ENCODE measurements at regions not wholly inside any gene's neighbourhood (a gene's known extent, or its start where the extent isn't known, plus 50 kb on each side); places are given as distances from the start of the nearest gene placed in this dataset.

- TF ChIP-seq ZBTB7A (IDR thresholded peaks at IDR 0.05; ENCODE audit: low read depth) (no peak), NFIC (IDR thresholded peaks at IDR 0.05) (no peak), YY1 (IDR thresholded peaks at IDR 0.05; ENCODE audit: low read depth) (no peak), MAX (IDR thresholded peaks at IDR 0.05) (no peak), EGR1 (IDR thresholded peaks at IDR 0.05) (no peak), CREB1 (IDR thresholded peaks at IDR 0.05; ENCODE audit: low read depth) (no peak)
These were observed 250.4 kb upstream of the SLITRK3 start for GRCh38 chr3:165446555-165446954.

- TF ChIP-seq NFIC (IDR thresholded peaks at IDR 0.05) = no peak
- no peak for TF ChIP-seq ZBTB7A (IDR thresholded peaks at IDR 0.05; ENCODE audit: low read depth)
- no peak for TF ChIP-seq CREB1 (IDR thresholded peaks at IDR 0.05; ENCODE audit: low read depth)
- TF ChIP-seq USF1 (IDR thresholded peaks at IDR 0.05) = no peak
- TF ChIP-seq RAD21 (IDR thresholded peaks at IDR 0.05; ENCODE audit: low read depth) = no peak
- no peak for TF ChIP-seq EGR1 (IDR thresholded peaks at IDR 0.05)
- no peak for TF ChIP-seq EP300 (IDR thresholded peaks at IDR 0.05; ENCODE audit: borderline replicate concordance)
- TF ChIP-seq TCF12 (IDR thresholded peaks at IDR 0.05; ENCODE audit: low read depth) = no peak
- no peak for TF ChIP-seq TAF1 (IDR thresholded peaks at IDR 0.05; ENCODE audit: low read depth)
- no peak for TF ChIP-seq CEBPB (IDR thresholded peaks at IDR 0.05)
- TF ChIP-seq FOXM1 (IDR thresholded peaks at IDR 0.05; ENCODE audit: borderline replicate concordance, low read depth) = no peak
- no peak for TF ChIP-seq TEAD4 (IDR thresholded peaks at IDR 0.05)
- TF ChIP-seq, protein P1, sequence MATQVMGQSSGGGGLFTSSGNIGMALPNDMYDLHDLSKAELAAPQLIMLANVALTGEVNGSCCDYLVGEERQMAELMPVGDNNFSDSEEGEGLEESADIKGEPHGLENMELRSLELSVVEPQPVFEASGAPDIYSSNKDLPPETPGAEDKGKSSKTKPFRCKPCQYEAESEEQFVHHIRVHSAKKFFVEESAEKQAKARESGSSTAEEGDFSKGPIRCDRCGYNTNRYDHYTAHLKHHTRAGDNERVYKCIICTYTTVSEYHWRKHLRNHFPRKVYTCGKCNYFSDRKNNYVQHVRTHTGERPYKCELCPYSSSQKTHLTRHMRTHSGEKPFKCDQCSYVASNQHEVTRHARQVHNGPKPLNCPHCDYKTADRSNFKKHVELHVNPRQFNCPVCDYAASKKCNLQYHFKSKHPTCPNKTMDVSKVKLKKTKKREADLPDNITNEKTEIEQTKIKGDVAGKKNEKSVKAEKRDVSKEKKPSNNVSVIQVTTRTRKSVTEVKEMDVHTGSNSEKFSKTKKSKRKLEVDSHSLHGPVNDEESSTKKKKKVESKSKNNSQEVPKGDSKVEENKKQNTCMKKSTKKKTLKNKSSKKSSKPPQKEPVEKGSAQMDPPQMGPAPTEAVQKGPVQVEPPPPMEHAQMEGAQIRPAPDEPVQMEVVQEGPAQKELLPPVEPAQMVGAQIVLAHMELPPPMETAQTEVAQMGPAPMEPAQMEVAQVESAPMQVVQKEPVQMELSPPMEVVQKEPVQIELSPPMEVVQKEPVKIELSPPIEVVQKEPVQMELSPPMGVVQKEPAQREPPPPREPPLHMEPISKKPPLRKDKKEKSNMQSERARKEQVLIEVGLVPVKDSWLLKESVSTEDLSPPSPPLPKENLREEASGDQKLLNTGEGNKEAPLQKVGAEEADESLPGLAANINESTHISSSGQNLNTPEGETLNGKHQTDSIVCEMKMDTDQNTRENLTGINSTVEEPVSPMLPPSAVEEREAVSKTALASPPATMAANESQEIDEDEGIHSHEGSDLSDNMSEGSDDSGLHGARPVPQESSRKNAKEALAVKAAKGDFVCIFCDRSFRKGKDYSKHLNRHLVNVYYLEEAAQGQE (IDR thresholded peaks at IDR 0.05; ENCODE audit: low read depth) = no peak
- TF ChIP-seq YY1 (IDR thresholded peaks at IDR 0.05; ENCODE audit: low read depth) = no peak
- TF ChIP-seq MAX (IDR thresholded peaks at IDR 0.05) = no peak
These were observed 248.6 kb upstream of the SLITRK3 start for GRCh38 chr3:165444745-165445144.

GRCh38 chr3:165443664-165444063 lies 247.5 kb upstream of the SLITRK3 start:
- TF ChIP-seq ZBTB7A (IDR thresholded peaks at IDR 0.05; ENCODE audit: low read depth) (no peak), TCF12 (IDR thresholded peaks at IDR 0.05; ENCODE audit: low read depth) (no peak), YY1 (IDR thresholded peaks at IDR 0.05; ENCODE audit: low read depth) (no peak), TAF1 (IDR thresholded peaks at IDR 0.05; ENCODE audit: low read depth) (no peak), CEBPB (IDR thresholded peaks at IDR 0.05) (no peak), MAX (IDR thresholded peaks at IDR 0.05) (no peak), NFIC (IDR thresholded peaks at IDR 0.05) (no peak), FOXM1 (IDR thresholded peaks at IDR 0.05; ENCODE audit: borderline replicate concordance, low read depth) (no peak), EGR1 (IDR thresholded peaks at IDR 0.05) (no peak), EP300 (IDR thresholded peaks at IDR 0.05; ENCODE audit: borderline replicate concordance) (no peak), RAD21 (IDR thresholded peaks at IDR 0.05; ENCODE audit: low read depth) (no peak), CREB1 (IDR thresholded peaks at IDR 0.05; ENCODE audit: low read depth) (no peak), TEAD4 (IDR thresholded peaks at IDR 0.05) (no peak), USF1 (IDR thresholded peaks at IDR 0.05) (no peak)
- TF ChIP-seq, protein P1 (IDR thresholded peaks at IDR 0.05; ENCODE audit: low read depth) = no peak

- TF ChIP-seq TAF1 (IDR thresholded peaks at IDR 0.05; ENCODE audit: low read depth) = no peak
- no peak for TF ChIP-seq TCF12 (IDR thresholded peaks at IDR 0.05; ENCODE audit: low read depth)
- no peak for TF ChIP-seq USF1 (IDR thresholded peaks at IDR 0.05)
- TF ChIP-seq EGR1 (IDR thresholded peaks at IDR 0.05) = no peak
- no peak for TF ChIP-seq YY1 (IDR thresholded peaks at IDR 0.05; ENCODE audit: low read depth)
- TF ChIP-seq NFIC (IDR thresholded peaks at IDR 0.05) = no peak
These were observed 245.9 kb upstream of the SLITRK3 start for GRCh38 chr3:165442061-165442460.

DNA sequence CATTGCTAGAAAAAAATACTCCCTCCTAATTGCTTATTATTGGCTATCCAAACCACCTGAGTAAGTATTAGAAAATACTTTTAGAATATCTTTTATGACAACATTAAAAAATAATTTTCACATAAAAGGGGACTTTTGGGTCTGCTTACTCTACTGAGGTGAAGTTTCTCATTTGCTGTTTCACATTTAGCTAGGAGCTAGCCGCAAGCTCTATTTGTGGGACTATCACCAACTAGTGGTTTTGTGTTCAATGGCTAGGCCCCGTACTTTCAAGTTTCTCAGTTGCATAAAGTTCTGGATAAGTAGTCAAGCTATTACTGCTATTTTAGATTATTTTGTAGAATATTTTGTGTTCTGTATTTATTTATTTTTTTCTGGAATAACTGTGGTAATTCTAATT lies 244.2 kb upstream of the SLITRK3 start:
- TF ChIP-seq TAF1 (IDR thresholded peaks at IDR 0.05; ENCODE audit: low read depth) = no peak
- TF ChIP-seq CEBPB (IDR thresholded peaks at IDR 0.05) = no peak
- TF ChIP-seq, protein P1 (IDR thresholded peaks at IDR 0.05; ENCODE audit: low read depth) = no peak
- no peak for TF ChIP-seq CREB1 (IDR thresholded peaks at IDR 0.05; ENCODE audit: low read depth)
- TF ChIP-seq MAX (IDR thresholded peaks at IDR 0.05) = no peak
- no peak for TF ChIP-seq TCF12 (IDR thresholded peaks at IDR 0.05; ENCODE audit: low read depth)
- no peak for TF ChIP-seq USF1 (IDR thresholded peaks at IDR 0.05)
- no peak for TF ChIP-seq TEAD4 (IDR thresholded peaks at IDR 0.05)

Data from Ishikawa (cell line).